ENCODE measurements at regions not wholly inside any gene's neighbourhood (a gene's known extent, or its start where the extent isn't known, plus 50 kb on each side); places are given as distances from the start of the nearest gene placed in this dataset.

DNA sequence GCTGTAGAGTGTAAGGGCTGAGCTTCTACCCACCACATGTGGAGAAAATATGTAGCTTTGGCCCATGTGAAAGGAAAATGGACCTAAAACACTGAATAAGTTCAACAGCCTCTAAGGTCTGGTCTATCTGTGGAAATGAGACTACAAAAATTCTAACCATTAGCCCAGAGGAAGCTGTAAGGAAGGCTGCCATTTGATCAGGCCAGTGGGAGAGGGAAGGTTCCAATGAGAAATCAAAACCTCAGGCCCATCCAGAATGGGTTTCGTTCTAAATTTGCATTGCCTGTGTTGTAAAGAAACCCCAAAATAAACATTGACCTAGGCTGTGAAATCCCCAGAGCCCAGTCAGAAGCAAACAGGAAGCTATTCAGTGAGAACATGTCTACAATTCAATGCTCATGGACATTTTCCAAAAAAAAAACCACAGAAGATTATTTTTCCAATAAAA, 320.4 kb upstream of the SLC7A11 start:
- no peak for DNase-seq (ENCODE audit: low spot score)

DNA sequence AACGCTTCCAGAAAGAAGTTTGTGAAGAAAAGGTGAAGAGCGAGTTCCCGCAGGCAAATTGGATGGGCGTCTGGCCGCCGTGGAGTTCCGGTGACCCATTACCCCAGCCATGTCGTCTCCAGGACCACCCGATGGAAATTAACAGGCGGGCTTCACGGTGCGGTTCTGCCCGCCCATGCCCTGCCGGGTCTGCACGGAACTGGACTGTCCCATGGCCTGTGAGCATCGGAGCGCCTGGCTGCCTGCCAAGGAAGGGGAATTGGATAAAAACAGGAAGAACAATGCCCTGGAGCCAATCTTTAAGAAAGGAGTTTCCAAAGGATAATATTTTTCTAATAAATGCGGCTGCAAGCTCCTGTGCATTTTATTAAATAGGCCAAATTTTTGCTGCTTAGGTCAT, 319.8 kb upstream of the SLC7A11 start:
- DNase-seq (ENCODE audit: low spot score), result no peak

DNA sequence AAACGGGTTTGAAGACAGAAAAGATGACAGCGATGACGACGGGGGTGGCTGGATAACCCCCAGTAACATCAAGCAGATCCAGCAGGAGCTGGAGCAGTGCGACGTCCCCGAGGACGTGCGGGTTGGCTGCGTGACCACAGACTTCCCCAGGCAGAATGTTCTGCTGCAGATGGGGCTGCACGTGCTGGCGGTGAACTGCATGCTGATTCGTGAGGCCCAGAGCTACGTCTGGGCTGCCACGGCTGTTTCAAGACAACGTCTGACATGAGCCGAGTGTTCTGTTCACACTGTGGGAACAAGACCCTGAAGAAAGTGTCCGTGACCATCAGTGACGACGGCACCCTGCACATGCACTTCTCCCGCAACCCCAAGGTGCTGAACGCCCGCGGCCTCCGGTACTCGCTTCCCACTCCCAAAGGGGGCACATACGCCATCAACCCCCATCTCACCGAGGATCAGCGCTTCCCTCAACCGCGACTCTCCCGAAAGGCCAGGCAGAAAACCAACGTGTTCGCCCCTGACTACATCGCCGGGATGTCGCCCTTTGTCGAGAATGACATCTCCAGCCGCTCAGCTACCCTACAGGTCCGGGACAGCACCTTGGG, 319.2 kb upstream of the SLC7A11 start:
- no peak for DNase-seq (ENCODE audit: low spot score)

DNA sequence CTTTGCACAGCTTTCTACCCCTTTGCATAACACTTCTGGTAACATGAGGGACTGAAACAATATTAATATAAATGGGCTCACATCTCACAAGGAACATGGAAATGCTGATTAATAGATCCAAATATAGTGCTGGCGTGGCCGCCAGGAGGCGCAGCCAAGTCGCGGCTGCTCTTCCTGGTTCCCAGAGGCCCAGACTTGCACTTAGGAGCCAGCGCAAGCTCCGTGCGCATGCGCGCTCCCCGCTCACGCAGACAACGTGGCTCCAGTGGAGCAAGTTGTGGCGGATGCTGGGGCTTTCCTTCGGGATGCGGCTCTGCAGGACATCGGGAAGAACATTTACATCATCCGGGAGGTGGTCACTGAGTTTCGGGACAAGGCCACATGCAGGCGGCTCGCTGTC, 318.3 kb upstream of the SLC7A11 start:
- no peak for DNase-seq (ENCODE audit: low spot score)

DNA sequence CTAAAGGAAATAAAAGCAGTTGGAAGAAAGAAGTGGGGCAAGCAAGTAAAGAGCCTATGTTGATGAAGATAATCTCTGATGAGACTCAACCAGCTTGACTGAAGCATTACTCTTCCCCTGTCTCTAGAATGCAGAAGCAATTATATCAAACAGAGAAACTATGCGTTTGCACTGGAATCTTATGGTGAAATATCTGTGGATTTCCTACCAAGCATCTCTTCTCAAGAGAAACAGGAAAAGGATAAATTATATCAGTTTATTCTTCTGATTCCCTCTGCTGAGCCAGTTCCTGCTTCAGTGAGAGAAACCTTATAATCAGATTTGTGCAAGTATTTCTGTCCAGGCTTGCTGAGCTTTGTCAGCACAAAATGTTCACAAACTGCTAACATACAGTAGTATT, 316.7 kb upstream of the SLC7A11 start:
- DNase-seq (ENCODE audit: low spot score), result no peak

DNA sequence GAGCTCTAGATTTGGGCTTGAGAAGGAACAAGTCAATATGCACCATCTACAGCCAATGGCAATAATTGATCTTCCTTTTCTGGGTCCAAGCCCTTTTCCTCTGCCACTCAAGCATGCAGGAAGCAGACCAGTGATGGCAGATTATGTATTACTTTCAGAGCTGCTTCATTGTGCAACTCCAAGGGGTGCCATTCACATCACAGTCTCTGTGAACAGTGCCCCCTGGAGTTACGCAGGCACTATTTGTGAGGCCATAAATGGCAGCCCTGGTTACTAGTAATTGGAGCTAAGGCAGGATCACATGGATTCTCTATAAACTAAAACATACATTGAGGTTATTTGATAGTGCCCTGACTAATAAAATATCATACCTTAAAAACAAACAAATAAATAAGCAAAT, 313.4 kb upstream of the SLC7A11 start:
- peak; percentile 46 for DNase-seq (ENCODE audit: low spot score)

DNA sequence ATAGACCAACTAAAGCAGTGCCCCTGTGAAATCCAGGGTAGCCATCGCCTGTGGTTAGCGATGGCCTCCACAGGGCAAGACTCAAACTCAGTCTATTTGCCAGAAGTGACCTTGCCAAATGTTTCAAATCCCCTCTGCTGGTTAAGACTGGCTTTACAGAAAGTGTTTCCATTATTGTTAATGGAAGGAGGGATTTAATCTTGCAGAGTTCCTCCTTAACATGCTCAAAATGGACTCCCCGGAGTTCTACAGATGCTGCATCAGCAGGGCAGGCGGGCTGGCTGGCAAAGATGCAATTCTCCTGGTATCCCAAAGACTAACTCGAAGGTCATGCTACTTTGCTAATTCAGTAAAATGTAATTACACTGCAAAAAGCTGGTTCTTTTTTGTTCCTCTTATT, 313.0 kb upstream of the SLC7A11 start:
- no peak for DNase-seq (ENCODE audit: low spot score)

DNA sequence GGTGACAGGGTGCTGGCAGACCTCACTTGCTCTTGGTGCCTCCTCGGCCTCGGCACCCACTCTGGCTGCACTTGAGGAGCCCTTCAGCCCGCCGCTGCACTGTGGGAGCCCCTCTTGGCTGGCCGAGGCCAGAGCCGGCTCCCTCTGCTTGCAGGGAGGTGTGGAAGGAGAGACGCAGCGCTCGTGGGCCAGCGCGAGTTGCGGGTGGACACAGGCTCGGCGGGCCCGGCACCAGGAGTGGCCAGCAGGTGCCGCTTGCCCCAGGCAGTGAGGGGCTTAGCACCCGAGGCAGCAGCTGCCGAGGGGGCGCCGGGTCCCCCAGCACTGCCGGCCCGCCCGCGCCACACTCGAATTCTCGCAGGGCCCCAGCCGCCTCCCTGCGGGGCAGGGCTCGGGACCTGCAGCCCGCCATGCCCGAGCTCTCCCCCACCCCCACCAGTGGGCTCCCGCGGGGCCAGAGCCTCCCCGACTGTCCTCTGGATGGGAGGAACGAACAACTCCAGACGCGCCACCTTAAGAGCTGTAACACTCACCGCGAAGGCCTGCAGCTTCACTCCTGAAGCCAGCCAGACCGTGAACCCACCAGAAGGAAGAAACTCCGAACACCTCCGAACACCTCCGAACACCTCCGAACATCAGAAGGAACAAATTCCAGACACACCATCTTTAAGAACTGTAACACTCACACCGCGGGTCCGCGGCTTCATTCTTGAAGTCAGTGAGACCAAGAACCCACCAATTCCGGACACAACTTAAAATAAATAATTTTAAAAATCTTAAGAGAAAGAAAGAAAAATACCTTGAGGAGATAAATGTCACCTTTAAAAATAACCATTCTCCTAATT, 311.1 kb upstream of the SLC7A11 start:
- no peak for DNase-seq (ENCODE audit: low spot score)

DNA sequence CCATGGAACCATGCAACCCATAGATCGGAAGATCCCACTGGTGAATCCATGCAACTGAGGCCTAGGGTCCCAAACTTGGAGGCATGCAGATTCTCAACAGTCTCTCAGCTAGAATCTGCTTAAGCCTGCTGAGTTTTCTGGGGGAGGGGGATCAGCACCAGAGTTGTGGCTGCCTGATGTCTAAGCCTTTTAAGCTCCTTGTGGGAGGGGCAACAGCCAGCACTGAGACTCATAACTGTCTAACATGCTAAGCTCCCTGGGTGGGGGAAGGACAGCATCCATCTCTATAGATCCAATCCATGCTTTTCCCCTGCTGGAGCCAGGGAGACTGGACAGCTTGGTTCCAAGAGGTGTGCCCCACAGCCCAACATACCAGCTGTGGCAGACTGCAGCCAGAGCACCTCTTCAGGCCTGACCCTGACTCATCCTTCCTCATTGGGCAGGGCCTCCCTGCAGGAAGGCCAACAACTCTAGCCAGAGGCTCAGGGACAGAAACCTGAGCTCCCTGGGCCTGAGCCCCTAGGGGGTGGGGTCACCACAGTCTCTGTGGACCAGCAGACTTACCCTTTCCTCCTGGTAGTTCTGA, 300.1 kb upstream of the SLC7A11 start:
- DNase-seq (ENCODE audit: low spot score), result no peak

DNA sequence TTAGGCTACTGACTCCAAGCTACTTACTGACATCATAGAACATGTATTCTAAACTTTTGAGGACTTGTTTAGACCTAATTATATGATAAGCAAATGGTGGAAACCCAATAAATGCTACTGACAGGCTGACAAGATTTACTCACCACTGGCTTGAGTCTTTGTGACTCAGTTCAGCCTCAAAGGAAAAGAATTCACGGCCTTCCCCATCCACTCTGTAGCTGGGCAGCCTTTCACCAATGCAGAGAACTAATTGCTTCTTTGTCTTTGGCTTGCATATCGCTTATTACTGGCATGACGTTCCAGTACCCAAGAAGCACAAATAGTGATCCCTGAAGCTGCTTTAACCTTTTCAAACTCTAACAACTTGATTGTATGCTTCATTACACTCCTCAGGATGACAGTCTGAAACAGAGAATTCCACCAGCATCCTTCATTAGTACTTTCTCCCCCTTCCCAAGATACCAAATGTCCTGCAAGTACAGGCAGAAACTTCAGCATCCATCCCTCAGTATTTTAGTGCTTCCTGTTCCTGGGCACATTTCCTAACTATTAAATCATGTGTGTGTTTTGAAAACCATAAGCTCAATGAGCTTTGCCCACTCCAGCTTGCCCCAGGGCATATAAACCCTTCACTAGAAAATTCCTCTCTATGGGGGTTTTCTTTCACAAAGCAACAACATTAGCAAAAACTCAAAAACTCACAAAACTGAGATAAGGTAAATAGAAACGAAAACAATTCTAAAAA, 298.1 kb upstream of the SLC7A11 start:
- no peak for DNase-seq (ENCODE audit: low spot score)

DNA sequence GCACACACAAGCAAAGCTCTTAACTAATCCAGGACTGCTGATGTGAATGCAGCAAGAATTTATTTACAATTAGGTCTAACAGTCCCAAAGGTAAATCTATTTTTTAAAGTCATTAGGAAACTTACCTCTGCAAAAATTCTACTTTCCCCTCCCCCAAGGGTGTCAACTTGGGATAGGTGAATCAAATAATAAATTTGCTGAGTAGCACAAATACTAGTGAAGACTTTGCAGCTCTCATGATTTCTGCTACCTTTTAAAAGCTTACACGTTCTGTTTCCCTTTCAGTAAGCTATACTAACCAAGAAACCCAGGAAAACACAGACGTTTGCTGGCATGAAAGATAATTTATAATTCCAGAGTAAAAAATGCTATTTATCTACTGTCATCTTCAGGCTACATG, 296.6 kb upstream of the SLC7A11 start:
- DNase-seq (ENCODE audit: low spot score), result no peak

DNA sequence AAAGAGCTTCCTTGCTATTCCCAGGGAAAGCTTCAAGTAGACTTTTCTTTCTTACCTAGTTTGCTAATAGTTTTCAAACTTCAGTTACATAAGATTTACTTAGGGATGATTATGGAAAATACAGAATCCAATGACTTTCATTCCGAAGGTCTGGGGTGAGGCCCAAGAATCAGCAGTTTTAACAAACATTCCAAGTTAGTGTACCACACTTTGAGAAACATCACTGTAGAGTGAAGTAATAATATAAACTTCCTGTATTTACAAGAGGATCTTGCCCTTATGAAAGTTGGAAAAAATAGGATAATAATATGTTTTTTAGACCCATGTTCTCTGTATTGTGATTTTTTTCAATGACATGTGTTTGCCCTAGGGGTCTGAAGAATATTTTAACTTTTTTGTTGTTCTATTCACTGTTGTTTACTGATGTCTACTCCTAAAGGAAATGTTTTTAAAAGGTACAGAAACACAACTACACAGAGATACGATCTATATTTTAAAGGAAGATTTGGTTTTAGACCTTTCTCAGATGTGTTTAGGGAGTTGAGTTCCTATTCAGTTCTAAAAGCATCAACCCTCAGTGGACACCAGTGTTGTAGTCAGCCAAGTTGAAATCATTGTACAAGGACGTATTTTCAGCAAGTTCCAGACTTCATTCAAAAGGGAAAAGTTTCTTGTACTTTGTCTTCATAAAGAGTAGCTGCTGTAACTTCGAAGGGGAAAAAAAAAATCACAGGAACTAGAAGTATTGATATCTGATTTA, 295.8 kb upstream of the SLC7A11 start:
- no peak for DNase-seq (ENCODE audit: low spot score)

DNA sequence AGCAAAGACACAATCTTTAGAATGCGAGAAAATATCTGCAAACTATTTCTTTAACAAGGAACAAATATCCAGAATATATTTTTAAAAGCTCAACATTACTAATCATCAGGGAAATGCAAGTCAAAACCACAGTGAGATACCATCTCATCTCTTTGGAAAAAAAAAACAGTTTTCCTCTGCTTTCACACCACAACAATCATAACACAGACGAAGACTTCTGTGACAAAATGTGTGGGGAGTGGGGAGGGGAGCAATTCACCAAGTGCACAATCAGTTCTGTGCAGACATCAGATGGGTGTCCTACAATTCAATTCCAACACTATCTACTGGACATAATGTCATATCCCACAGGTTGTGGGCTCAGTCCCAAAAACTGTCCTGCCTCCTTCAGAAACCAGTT, 293.2 kb upstream of the SLC7A11 start:
- DNase-seq (ENCODE audit: low spot score), result no peak

DNA sequence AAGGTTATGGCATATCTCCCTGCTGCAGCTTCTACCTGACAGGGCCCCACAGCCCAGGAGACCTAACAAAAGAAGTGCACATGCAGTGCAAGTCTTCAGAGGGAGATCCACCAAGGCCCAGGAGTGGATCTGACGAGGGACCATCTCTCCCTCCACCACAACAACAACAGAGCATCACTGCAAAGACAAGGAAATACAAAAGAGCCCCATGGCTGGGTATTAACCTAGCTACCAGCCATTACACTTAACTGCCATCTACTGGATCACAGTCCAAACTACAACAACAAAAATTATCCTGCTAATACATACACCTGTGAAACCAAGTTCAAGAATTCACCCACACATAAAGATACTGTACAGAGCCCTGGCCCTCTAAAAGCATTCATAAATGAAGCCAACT, 280.2 kb upstream of the SLC7A11 start:
- no peak for DNase-seq (ENCODE audit: low spot score)

DNA sequence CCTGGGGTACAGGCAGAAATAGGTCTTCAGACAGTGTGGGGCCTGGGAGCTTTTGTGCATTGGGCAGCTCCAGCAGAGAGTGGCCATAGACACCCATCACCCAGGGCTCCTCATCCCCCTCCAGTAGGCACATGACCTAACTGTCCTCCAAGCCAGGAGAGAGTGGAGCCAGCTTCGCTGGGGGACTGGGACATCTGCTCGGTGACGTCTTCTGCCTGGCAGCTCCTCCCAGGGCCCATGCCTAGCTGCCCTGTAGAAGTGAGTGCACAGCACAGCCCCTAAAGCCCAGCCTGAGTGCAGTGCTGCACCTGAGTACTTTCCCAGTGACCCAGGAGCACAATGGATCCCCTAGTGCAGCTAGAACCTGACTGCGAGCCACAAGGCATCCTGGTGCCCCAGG, 279.7 kb upstream of the SLC7A11 start:
- no peak for DNase-seq (ENCODE audit: low spot score)

DNA sequence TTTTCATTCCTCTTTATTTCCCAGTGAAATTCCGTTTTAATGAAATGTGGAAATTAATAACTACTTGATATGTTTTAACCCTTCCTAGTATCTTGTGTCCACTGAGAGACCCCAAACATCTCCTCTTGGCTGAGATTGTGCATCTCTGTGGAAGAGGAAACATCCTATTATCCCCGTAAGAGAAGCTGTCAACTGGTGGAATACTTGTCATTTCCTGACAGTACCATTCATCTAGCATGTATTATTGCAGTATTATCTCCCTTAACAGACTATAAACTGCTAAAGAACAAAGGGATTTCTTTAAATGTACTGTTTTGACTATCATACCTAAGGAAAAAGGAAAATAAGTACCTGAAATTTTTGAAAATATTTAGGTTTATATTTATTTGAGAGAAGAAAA, 277.3 kb upstream of the SLC7A11 start:
- no peak for DNase-seq (ENCODE audit: low spot score)

DNA sequence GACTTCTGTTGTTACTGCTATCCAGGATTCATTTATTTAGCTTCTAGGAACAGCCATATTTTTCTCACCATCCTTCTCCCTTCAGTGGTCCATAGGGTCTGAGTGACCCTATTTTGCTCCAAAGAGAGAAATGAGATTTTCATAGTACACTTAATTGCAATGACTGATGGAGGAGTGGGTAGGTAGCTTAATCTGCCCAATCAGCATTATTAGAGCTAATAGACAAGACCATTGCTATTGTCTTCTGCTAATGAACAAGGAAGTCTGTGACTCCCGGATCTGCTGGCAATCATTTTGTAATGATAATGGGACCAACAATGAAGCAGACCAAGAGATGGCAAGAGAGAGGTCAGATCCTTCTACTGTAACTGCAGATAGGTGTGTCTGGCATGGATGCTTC, 271.4 kb upstream of the SLC7A11 start:
- no peak for DNase-seq (ENCODE audit: low spot score)

DNA sequence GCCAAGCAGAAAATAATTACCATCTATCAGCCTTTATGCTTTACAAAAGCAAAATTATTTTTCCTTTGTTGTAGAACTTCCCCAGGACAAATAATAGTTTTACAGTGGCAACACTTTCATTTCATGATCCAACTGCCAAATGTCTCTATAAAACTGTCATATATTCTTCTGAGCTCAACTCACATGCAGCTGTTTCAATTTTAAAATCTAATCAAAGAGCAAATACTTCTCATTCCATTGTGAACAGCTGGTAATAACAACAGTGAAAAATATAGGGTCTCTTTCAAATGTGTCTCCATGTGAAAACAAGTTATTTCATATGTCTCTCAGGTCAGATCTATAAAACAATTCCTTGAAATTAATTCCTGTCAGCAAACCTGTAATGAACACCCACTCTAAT, 270.6 kb upstream of the SLC7A11 start:
- no peak for DNase-seq (ENCODE audit: low spot score)

DNA sequence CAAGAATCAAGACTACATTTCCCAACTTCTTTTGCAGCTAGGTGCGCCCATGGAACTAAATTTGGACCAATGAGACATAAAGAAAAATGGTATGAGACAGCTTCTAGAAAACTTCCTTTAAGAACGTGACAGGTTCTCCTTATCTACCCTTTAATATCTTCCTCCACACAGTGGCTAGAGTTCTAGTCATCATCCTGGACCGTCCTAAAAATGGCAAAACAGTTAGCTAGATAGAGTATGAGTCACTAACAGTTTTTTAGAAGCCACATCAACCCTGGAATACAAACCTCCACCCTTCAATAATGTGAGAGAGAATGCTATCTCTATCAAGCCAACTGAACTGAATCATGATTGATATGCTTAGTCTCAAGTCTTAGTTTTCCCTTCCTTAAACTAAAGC, 267.9 kb upstream of the SLC7A11 start:
- no peak for DNase-seq (ENCODE audit: low spot score)

DNA sequence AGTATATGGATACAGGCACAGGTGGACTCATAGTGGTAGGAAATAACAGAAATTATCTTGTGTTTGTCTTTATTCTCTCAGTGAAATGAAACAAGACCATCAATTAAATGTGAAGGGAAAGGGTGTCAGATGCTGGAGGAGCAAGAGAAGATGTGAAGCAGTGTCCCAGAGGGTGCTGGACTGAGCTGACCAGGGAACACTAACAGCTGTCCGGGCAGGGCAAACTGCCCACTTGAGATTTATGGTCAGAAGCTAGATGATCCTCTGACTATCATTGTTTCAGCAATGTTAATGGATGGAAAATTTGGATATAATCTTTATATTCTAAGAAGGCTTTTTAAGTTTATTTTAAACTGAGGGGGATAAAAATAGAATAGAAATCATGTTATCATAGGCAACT, 267.2 kb upstream of the SLC7A11 start:
- DNase-seq (ENCODE audit: low spot score), result no peak

DNA sequence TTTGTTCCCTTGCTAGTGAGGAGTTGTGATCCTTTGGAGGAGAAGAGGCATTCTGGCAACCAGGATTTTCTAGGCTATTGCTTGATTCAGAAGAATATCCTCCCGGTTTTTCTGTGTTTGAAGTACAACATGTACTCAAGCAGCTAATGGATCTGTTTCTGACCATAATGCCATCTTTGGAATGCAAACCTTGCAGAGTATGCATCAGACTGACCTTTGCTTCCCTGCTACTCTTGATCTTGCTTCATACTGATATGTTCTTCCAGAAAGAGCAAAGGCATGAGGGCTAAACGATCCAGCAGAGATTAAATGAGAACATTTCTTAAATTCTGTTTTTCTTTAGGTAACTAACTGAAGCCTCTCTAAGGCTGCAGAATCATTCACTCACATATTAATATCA, 265.4 kb upstream of the SLC7A11 start:
- DNase-seq (ENCODE audit: low spot score), result no peak

DNA sequence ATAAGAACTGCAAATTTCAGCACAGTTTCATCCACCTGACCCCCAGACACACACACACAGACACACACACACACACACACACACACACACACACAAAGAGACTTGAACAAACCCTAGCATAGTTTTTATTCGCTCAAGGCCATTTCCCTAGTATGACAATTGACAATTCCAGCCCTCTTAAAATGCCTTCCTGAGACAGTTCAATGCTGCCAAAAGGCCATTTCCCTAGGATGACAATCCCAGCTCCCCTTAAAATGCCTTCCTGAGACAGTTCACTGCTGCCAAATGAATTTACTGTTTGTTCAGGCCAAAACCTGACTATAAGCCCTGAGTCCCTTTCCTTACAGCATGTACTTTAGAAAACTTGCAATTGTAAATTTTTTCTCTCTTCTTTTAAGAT, 259.5 kb upstream of the SLC7A11 start:
- DNase-seq (ENCODE audit: low spot score), result no peak
